ENCODE measurements at regions not wholly inside any gene's neighbourhood (a gene's known extent, or its start where the extent isn't known, plus 50 kb on each side); places are given as distances from the start of the nearest gene placed in this dataset.

DNA sequence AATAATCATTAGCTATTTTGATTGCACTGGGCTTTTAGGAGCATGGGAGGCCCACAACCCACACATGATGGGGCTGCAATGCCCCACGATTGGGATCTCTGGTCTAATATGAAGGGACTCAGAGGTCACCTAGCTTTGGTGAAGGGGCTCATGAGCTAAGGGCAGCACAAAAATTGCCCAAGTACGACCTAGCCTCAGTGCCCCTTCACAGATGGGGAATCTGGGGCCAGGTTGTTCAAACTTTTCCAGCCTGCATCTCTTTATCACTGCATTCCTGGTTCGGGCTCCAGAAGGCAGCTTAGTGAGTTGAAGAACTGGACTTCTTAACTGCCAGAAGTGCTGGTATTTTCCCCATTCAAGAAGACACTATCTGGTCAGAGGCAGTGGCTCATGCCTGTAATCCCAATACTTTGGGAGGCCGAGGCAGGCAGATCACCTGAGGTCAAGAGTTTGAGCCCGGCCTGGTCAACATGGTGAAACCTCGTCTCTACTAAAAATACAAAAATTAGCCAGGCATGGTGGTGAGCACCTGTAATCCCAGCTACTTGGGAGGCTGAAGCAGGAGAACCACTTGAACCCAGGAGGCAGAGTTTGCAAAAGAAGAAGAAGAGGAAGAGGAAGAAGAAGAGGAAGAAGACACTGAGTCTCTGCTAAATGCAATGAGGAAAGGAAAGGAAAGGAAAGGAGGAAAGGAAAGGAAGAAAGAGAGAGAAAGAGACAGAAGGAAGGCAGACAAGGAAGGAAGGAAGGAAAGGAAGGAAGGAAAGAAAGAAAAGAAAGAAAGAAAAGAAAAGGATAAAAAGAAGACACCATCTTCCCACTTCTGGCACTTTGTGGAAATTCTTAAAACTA lies 258.5 kb upstream of the IRF2BP2 start:
- H3K4me3 ChIP-seq (ENCODE audit: low read length) = no peak overlapping the region
- H3K36me3 ChIP-seq (ENCODE audit: insufficient read depth, low read length) = no peaks in the 10 kb centered on the region
- TF ChIP-seq, protein P1, sequence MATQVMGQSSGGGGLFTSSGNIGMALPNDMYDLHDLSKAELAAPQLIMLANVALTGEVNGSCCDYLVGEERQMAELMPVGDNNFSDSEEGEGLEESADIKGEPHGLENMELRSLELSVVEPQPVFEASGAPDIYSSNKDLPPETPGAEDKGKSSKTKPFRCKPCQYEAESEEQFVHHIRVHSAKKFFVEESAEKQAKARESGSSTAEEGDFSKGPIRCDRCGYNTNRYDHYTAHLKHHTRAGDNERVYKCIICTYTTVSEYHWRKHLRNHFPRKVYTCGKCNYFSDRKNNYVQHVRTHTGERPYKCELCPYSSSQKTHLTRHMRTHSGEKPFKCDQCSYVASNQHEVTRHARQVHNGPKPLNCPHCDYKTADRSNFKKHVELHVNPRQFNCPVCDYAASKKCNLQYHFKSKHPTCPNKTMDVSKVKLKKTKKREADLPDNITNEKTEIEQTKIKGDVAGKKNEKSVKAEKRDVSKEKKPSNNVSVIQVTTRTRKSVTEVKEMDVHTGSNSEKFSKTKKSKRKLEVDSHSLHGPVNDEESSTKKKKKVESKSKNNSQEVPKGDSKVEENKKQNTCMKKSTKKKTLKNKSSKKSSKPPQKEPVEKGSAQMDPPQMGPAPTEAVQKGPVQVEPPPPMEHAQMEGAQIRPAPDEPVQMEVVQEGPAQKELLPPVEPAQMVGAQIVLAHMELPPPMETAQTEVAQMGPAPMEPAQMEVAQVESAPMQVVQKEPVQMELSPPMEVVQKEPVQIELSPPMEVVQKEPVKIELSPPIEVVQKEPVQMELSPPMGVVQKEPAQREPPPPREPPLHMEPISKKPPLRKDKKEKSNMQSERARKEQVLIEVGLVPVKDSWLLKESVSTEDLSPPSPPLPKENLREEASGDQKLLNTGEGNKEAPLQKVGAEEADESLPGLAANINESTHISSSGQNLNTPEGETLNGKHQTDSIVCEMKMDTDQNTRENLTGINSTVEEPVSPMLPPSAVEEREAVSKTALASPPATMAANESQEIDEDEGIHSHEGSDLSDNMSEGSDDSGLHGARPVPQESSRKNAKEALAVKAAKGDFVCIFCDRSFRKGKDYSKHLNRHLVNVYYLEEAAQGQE (IDR thresholded peaks at IDR 0.05; ENCODE audit: borderline replicate concordance) = no peak
- TF ChIP-seq, protein P2, sequence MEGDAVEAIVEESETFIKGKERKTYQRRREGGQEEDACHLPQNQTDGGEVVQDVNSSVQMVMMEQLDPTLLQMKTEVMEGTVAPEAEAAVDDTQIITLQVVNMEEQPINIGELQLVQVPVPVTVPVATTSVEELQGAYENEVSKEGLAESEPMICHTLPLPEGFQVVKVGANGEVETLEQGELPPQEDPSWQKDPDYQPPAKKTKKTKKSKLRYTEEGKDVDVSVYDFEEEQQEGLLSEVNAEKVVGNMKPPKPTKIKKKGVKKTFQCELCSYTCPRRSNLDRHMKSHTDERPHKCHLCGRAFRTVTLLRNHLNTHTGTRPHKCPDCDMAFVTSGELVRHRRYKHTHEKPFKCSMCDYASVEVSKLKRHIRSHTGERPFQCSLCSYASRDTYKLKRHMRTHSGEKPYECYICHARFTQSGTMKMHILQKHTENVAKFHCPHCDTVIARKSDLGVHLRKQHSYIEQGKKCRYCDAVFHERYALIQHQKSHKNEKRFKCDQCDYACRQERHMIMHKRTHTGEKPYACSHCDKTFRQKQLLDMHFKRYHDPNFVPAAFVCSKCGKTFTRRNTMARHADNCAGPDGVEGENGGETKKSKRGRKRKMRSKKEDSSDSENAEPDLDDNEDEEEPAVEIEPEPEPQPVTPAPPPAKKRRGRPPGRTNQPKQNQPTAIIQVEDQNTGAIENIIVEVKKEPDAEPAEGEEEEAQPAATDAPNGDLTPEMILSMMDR (IDR thresholded peaks at IDR 0.05; ENCODE audit: poor library complexity, severe bottlenecking) = no peak
- TF ChIP-seq TAF1 (IDR thresholded peaks at IDR 0.05; ENCODE audit: low read depth) = no peak
- no peak for TF ChIP-seq POLR2AphosphoS5 (IDR thresholded peaks at IDR 0.05)
- TF ChIP-seq MXI1 (conservative IDR thresholded peaks at IDR 0.05; ENCODE audit: poor library complexity, severe bottlenecking) = no peak
- TF ChIP-seq EP300 (conservative IDR thresholded peaks at IDR 0.05; ENCODE audit: poor library complexity, severe bottlenecking) = no peak
- TF ChIP-seq EZH2 (IDR thresholded peaks at IDR 0.05; ENCODE audit: borderline replicate concordance, insufficient read depth, low read length, poor library complexity, severe bottlenecking) = no peak
- no peak for TF ChIP-seq SMC3 (conservative IDR thresholded peaks at IDR 0.05; ENCODE audit: poor library complexity)
- no peak for TF ChIP-seq RAD21 (conservative IDR thresholded peaks at IDR 0.05)
- no peaks in the 10 kb centered on the region for H3K79me2 ChIP-seq (replicated peaks; ENCODE audit: insufficient read depth, low read length)
- no peaks in the 10 kb centered on the region for H4K20me1 ChIP-seq (ENCODE audit: insufficient read depth)
- no peaks in the 10 kb centered on the region for H3K9me3 ChIP-seq (ENCODE audit: low read length)
- H2AFZ ChIP-seq (ENCODE audit: low read depth, low read length) = no peak overlapping the region
- no peak overlapping the region for H3K9ac ChIP-seq (ENCODE audit: low read length)
- no peaks in the 10 kb centered on the region for H3K27me3 ChIP-seq (ENCODE audit: insufficient read depth, low read depth, low read length)
- no peak overlapping the region for H3K27ac ChIP-seq (ENCODE audit: low read length)
- H3K4me2 ChIP-seq (ENCODE audit: low read length) = no peak overlapping the region
- H3K9me2 ChIP-seq (ENCODE audit: insufficient read depth, low read length) = no peaks in the 10 kb centered on the region
- H3F3A ChIP-seq (ENCODE audit: insufficient read depth, low read length, poor library complexity, severe bottlenecking) = no peaks in the 10 kb centered on the region

DNA sequence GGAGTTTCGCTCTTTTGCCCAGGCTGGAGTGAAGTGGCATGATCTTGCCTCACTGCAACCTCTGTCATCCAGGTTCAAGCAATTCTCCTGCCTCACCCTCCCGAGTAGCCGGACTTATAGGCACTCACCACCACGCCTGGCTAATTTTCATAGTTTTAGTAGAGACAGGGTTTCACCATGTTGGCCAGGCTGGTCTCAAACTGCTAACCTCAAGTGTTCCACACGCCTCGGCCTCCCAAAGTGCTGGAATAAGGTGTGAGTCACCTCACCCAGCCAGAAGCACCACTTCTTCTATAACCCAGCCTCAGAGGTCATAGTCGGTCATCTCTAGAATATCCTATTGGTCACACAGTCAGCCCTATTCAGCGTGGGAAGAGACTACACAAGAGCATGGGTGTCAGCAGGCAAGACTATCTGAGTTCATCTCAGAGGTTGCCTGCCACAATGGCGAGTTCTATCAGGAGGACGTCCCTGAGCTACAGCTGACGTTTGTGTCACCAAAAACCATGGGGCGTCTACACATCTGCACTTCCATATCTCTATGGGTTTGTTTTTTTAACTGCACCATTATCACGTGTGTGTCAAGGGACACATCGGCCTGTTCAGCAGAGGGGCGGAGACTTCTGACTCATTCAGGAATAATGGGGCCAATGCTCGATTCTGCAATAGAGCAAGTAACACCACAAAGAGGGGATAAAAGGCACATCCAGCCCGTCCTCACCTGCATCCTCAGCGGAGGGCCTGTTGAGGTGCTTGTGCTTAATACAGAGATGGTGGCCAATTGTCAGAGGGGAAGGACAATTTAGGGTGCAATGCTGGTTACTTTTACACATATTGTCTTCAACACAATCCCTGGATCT lies 256.3 kb upstream of the IRF2BP2 start:
- no peaks in the 10 kb centered on the region for H3K9me2 ChIP-seq (ENCODE audit: insufficient read depth, low read length)
- H2AFZ ChIP-seq (ENCODE audit: low read depth, low read length) = no peak overlapping the region
- H4K20me1 ChIP-seq (ENCODE audit: insufficient read depth) = no peaks in the 10 kb centered on the region
- H3K27me3 ChIP-seq (ENCODE audit: insufficient read depth, low read depth, low read length) = no peaks in the 10 kb centered on the region
- no peaks in the 10 kb centered on the region for H3K79me2 ChIP-seq (replicated peaks; ENCODE audit: insufficient read depth, low read length)
- no peak overlapping the region for H3K9ac ChIP-seq (ENCODE audit: low read length)
- H3K4me2 ChIP-seq (ENCODE audit: low read length) = no peak overlapping the region
- no peak overlapping the region for H3K4me3 ChIP-seq (ENCODE audit: low read length)
- no peaks in the 10 kb centered on the region for H3K36me3 ChIP-seq (ENCODE audit: insufficient read depth, low read length)
- H3K27ac ChIP-seq (ENCODE audit: low read length) = no peak overlapping the region
- TF ChIP-seq SMC3 (conservative IDR thresholded peaks at IDR 0.05; ENCODE audit: poor library complexity) (no peak), EZH2 (IDR thresholded peaks at IDR 0.05; ENCODE audit: borderline replicate concordance, insufficient read depth, low read length, poor library complexity, severe bottlenecking) (no peak), POLR2AphosphoS5 (IDR thresholded peaks at IDR 0.05) (no peak)
- TF ChIP-seq, protein P2 (IDR thresholded peaks at IDR 0.05; ENCODE audit: poor library complexity, severe bottlenecking) = no peak
- no peaks in the 10 kb centered on the region for H3F3A ChIP-seq (ENCODE audit: insufficient read depth, low read length, poor library complexity, severe bottlenecking)
- H3K9me3 ChIP-seq (ENCODE audit: low read length) = no peaks in the 10 kb centered on the region

Measured in neural cell (in vitro differentiated cells).